SK-N-SH treated with all-trans-retinoic acid at 6 μM for 48 hours (cell line): ENCODE measurements at regions not wholly inside any gene's neighbourhood (a gene's known extent, or its start where the extent isn't known, plus 50 kb on each side); places are given as distances from the start of the nearest gene placed in this dataset.

Source experiments
- BACH2 ChIP-seq: fragments of 250-450 bp; sonication (Bioruptor Pico); IDR thresholded peaks from 2 replicates; pipeline ENCODE4 v1.9.0; 2021; ENCODE audit warnings: mild to moderate bottlenecking, borderline replicate concordance
- CSDC2 ChIP-seq: fragments of 250-450 bp; sonication (Bioruptor Pico); IDR thresholded peaks from 2 replicates; pipeline ENCODE4 v1.5.0; 2020; ENCODE audit warnings: mild to moderate bottlenecking, moderate library complexity
- ESRRG ChIP-seq: fragments of 250-450 bp; sonication (Bioruptor Pico); IDR thresholded peaks from 2 replicates; pipeline ENCODE4 v1.6.1; 2021; ENCODE audit warnings: mild to moderate bottlenecking
- GLIS3 ChIP-seq: fragments of 250-450 bp; sonication (Bioruptor Pico); IDR thresholded peaks from 2 replicates; pipeline ENCODE4 v1.5.0; 2020; ENCODE audit warnings: mild to moderate bottlenecking, moderate library complexity
- ISL1 ChIP-seq: fragments of 250-450 bp; sonication (Bioruptor Pico); IDR thresholded peaks from 2 replicates; pipeline ENCODE4 v2.1.2; 2022; ENCODE audit warnings: mild to moderate bottlenecking, moderate library complexity
- SNAI2 ChIP-seq: fragments of 250-450 bp; sonication (Bioruptor Pico); IDR thresholded peaks from 2 replicates; pipeline ENCODE4 v1.5.0; 2020; ENCODE audit warnings: mild to moderate bottlenecking, moderate library complexity
- TOX ChIP-seq: fragments of 250-450 bp; sonication (Bioruptor Pico); IDR thresholded peaks from 2 replicates; pipeline ENCODE4 v1.8.0; 2021; ENCODE audit warnings: mild to moderate bottlenecking, moderate library complexity, borderline replicate concordance
- ZFP30 ChIP-seq: fragments of 450-650 bp; formaldehyde crosslinking; IDR thresholded peaks from 2 replicates; pipeline ENCODE4 v1.5.0; 2022; ENCODE audit warnings: mild to moderate bottlenecking, moderate library complexity
- ZNF565 ChIP-seq: fragments of 450-650 bp; formaldehyde crosslinking; conservative IDR thresholded peaks from 2 replicates; pipeline ENCODE4 v1.5.0; 2020; ENCODE audit warnings: low read depth, mild to moderate bottlenecking, moderate library complexity
- ZNF8 ChIP-seq: fragments of 450-650 bp; formaldehyde crosslinking; IDR thresholded peaks from 2 replicates; pipeline ENCODE4 v1.5.0; 2020; ENCODE audit warnings: mild to moderate bottlenecking, moderate library complexity
- TF ChIP-seq, protein P1 (sequence below): fragments of 250-450 bp; sonication (Bioruptor Pico); IDR thresholded peaks from 2 replicates; pipeline ENCODE4 v1.8.0; 2020; ENCODE audit warnings: mild to moderate bottlenecking, moderate library complexity, borderline replicate concordance
- TF ChIP-seq, protein P2 (sequence below): fragments of 250-450 bp; sonication (Bioruptor Pico); IDR thresholded peaks from 2 replicates; pipeline ENCODE4 v1.5.1; 2021; ENCODE audit warnings: mild to moderate bottlenecking, moderate library complexity
- TF ChIP-seq, protein P3 (sequence below): fragments of 250-450 bp; sonication (Bioruptor Pico); IDR thresholded peaks from 2 replicates; pipeline ENCODE4 v1.8.0; 2021; ENCODE audit warnings: low read depth, mild to moderate bottlenecking, moderate library complexity, borderline replicate concordance

DNA sequence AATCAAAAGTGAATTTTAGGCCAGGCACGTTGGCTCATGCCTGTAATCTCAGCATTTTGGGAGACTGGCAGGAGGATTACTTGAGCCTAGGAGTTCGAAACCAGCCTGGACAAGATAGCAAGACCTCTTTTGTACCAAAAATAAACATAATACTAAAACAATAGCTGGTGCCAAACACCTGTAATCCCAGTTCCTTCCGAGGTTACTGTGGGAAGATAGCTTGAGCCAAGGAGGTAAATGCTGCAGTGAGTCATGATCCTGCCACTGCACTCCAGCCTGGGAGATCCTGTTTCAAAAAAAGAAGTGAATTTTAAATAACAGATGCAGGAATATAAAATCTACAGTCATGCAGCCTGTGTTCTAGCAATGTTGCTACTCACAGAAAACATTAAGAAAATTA, 488.3 kb downstream of the PPARGC1A start:
- no peak for TF ChIP-seq GLIS3
- TF ChIP-seq, protein P1, sequence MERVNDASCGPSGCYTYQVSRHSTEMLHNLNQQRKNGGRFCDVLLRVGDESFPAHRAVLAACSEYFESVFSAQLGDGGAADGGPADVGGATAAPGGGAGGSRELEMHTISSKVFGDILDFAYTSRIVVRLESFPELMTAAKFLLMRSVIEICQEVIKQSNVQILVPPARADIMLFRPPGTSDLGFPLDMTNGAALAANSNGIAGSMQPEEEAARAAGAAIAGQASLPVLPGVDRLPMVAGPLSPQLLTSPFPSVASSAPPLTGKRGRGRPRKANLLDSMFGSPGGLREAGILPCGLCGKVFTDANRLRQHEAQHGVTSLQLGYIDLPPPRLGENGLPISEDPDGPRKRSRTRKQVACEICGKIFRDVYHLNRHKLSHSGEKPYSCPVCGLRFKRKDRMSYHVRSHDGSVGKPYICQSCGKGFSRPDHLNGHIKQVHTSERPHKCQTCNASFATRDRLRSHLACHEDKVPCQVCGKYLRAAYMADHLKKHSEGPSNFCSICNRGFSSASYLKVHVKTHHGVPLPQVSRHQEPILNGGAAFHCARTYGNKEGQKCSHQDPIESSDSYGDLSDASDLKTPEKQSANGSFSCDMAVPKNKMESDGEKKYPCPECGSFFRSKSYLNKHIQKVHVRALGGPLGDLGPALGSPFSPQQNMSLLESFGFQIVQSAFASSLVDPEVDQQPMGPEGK: no peak
- TF ChIP-seq, protein P2, sequence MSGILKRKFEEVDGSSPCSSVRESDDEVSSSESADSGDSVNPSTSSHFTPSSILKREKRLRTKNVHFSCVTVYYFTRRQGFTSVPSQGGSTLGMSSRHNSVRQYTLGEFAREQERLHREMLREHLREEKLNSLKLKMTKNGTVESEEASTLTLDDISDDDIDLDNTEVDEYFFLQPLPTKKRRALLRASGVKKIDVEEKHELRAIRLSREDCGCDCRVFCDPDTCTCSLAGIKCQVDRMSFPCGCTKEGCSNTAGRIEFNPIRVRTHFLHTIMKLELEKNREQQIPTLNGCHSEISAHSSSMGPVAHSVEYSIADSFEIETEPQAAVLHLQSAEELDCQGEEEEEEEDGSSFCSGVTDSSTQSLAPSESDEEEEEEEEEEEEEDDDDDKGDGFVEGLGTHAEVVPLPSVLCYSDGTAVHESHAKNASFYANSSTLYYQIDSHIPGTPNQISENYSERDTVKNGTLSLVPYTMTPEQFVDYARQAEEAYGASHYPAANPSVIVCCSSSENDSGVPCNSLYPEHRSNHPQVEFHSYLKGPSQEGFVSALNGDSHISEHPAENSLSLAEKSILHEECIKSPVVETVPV (CRISPR knock-in tag): no peak
- TF ChIP-seq SNAI2 (CRISPR knock-in tag): no peak
- no peak for TF ChIP-seq ZNF565 (CRISPR knock-in tag)
- no peak for TF ChIP-seq CSDC2 (CRISPR knock-in tag)
- no peak for TF ChIP-seq ZNF8 (CRISPR knock-in tag)
- no peak for TF ChIP-seq ZFP30 (CRISPR knock-in tag)
- TF ChIP-seq ISL1: no peak
- no peak for TF ChIP-seq BACH2 (CRISPR knock-in tag)
- no peak for TF ChIP-seq TOX (CRISPR knock-in tag)
- TF ChIP-seq ESRRG (CRISPR knock-in tag): no peak
- TF ChIP-seq, protein P3, sequence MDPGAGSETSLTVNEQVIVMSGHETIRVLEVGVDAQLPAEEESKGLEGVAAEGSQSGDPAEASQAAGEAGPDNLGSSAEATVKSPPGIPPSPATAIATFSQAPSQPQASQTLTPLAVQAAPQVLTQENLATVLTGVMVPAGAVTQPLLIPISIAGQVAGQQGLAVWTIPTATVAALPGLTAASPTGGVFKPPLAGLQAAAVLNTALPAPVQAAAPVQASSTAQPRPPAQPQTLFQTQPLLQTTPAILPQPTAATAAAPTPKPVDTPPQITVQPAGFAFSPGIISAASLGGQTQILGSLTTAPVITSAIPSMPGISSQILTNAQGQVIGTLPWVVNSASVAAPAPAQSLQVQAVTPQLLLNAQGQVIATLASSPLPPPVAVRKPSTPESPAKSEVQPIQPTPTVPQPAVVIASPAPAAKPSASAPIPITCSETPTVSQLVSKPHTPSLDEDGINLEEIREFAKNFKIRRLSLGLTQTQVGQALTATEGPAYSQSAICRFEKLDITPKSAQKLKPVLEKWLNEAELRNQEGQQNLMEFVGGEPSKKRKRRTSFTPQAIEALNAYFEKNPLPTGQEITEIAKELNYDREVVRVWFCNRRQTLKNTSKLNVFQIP (CRISPR knock-in tag): no peak
